ENCODE measurements at regions not wholly inside any gene's neighbourhood (a gene's known extent, or its start where the extent isn't known, plus 50 kb on each side); places are given as distances from the start of the nearest gene placed in this dataset.
"Not testable (repeated sequence)": the region's sequence is repeated elsewhere in the genome, so short reads cannot be mapped to it uniquely, and the experiment has no call there.

- Histone ChIP-seq H3K9me3 (ENCODE audit: insufficient read depth, low read depth) (no peaks in the 10 kb centered on the region), H3K27me3 (ENCODE audit: insufficient read depth, low read depth) (no peaks in the 10 kb centered on the region), H3K4me2 (no peak overlapping the region), H3K27ac (no peak overlapping the region), H2AFZ (no peak overlapping the region), H3K9me2 (ENCODE audit: insufficient read depth) (no peaks in the 10 kb centered on the region), H3K79me2 (ENCODE audit: low read depth) (no peaks in the 10 kb centered on the region), H3K4me3 (no peak overlapping the region), H3K36me3 (ENCODE audit: low read depth) (no peaks in the 10 kb centered on the region), H3F3A (ENCODE audit: insufficient read depth, low read depth) (no peaks in the 10 kb centered on the region), H4K20me1 (ENCODE audit: insufficient read depth) (no peaks in the 10 kb centered on the region), H3K4me1 (replicated peaks; ENCODE audit: insufficient read depth) (no peaks in the 10 kb centered on the region)
- intact Hi-C loops (cut with micrococcal nuclease; ENCODE audit: unreplicated experiment), result no loop called here
- POLR2A ChIA-PET (ENCODE audit: unreplicated experiment), result no interaction called here
- BruUV-seq (replicated peaks), result no TSS peak
- DNase-seq, result no peak
- CTCF ChIA-PET, result no interaction called here
- TF ChIP-seq CTCF (conservative IDR thresholded peaks at IDR 0.05) (no peak), EZH2 (IDR thresholded peaks at IDR 0.05; ENCODE audit: low read depth) (no peak)
Measured at GRCh38 chrX:138964501-138964900, 253.0 kb upstream of the FGF13 start.

GRCh38 chrX:138962419-138962818 is 250.9 kb upstream of the FGF13 start:
- H3K4me2 ChIP-seq; BruUV-seq (replicated peaks); POLR2A ChIA-PET (ENCODE audit: unreplicated experiment); H3K27ac ChIP-seq; intact Hi-C loops (cut with micrococcal nuclease; ENCODE audit: unreplicated experiment); H3K27me3 ChIP-seq (ENCODE audit: insufficient read depth, low read depth); CTCF ChIA-PET; H3K9me2 ChIP-seq (ENCODE audit: insufficient read depth); H3K9me3 ChIP-seq (ENCODE audit: insufficient read depth, low read depth); H3K4me3 ChIP-seq; H3K36me3 ChIP-seq (ENCODE audit: low read depth); H3K79me2 ChIP-seq (ENCODE audit: low read depth); H3F3A ChIP-seq (ENCODE audit: insufficient read depth, low read depth); H3K4me1 ChIP-seq (replicated peaks; ENCODE audit: insufficient read depth); H4K20me1 ChIP-seq (ENCODE audit: insufficient read depth); DNase-seq; H2AFZ ChIP-seq: not testable (repeated sequence)

GRCh38 chrX:138954976-138955375 is 243.5 kb upstream of the FGF13 start:
- CTCF ChIA-PET, result no interaction called here
- Histone ChIP-seq H3K36me3 (ENCODE audit: low read depth) (no peaks in the 10 kb centered on the region), H3K9me2 (ENCODE audit: insufficient read depth) (no peaks in the 10 kb centered on the region), H3K27me3 (ENCODE audit: insufficient read depth, low read depth) (no peaks in the 10 kb centered on the region), H3K4me3 (no peak overlapping the region), H3K4me1 (replicated peaks; ENCODE audit: insufficient read depth) (no peaks in the 10 kb centered on the region), H3K27ac (no peak overlapping the region), H4K20me1 (ENCODE audit: insufficient read depth) (no peaks in the 10 kb centered on the region), H3K9me3 (ENCODE audit: insufficient read depth, low read depth) (no peaks in the 10 kb centered on the region), H3K4me2 (no peak overlapping the region), H3F3A (ENCODE audit: insufficient read depth, low read depth) (no peaks in the 10 kb centered on the region), H3K79me2 (ENCODE audit: low read depth) (no peaks in the 10 kb centered on the region), H2AFZ (no peak overlapping the region)
- no peak for DNase-seq
- intact Hi-C loops (cut with micrococcal nuclease; ENCODE audit: unreplicated experiment), result no loop called here
- TF ChIP-seq CTCF (conservative IDR thresholded peaks at IDR 0.05) (no peak), EZH2 (IDR thresholded peaks at IDR 0.05; ENCODE audit: low read depth) (no peak)
- POLR2A ChIA-PET (ENCODE audit: unreplicated experiment), result no interaction called here
- BruUV-seq (replicated peaks), result no TSS peak

- no peak for TF ChIP-seq CTCF (conservative IDR thresholded peaks at IDR 0.05)
- TF ChIP-seq EZH2 (IDR thresholded peaks at IDR 0.05; ENCODE audit: low read depth), result no peak
- H3K79me2 ChIP-seq (ENCODE audit: low read depth), result no peaks in the 10 kb centered on the region
- DNase-seq, result no peak
- H3K4me3 ChIP-seq, result no peak overlapping the region
- H3K9me2 ChIP-seq (ENCODE audit: insufficient read depth), result no peaks in the 10 kb centered on the region
- H3K4me1 ChIP-seq (replicated peaks; ENCODE audit: insufficient read depth), result peaks cover 13% of the 10 kb centered on the region
- peaks cover 4% of the 10 kb centered on the region; the same call in 1 of the 2 replicates for H3F3A ChIP-seq (ENCODE audit: insufficient read depth, low read depth)
- H2AFZ ChIP-seq, result no peak overlapping the region
- ChIA-PET POLR2A (ENCODE audit: unreplicated experiment) (no interaction called here), CTCF (no interaction called here)
- H3K36me3 ChIP-seq (ENCODE audit: low read depth), result no peaks in the 10 kb centered on the region
- H4K20me1 ChIP-seq (ENCODE audit: insufficient read depth), result no peaks in the 10 kb centered on the region
- no peak overlapping the region for H3K27ac ChIP-seq
- intact Hi-C loops (cut with micrococcal nuclease; ENCODE audit: unreplicated experiment), result loop anchor here (5.0 kb wide), 2 partner anchors 40 to 90 kb away; no protein-coding TSS in a partner anchor
- BruUV-seq (replicated peaks), result no TSS peak
- H3K4me2 ChIP-seq, result no peak overlapping the region
- H3K27me3 ChIP-seq (ENCODE audit: insufficient read depth, low read depth), result no peaks in the 10 kb centered on the region
- H3K9me3 ChIP-seq (ENCODE audit: insufficient read depth, low read depth), result 0 out of 2 replicates have a peak, but pooled peaks cover 5% of the 10 kb centered on the region
Measured at GRCh38 chrX:138946926-138947325, 235.4 kb upstream of the FGF13 start.
